ENCODE measurements at regions not wholly inside any gene's neighbourhood (a gene's known extent, or its start where the extent isn't known, plus 50 kb on each side); places are given as distances from the start of the nearest gene placed in this dataset.

DNA sequence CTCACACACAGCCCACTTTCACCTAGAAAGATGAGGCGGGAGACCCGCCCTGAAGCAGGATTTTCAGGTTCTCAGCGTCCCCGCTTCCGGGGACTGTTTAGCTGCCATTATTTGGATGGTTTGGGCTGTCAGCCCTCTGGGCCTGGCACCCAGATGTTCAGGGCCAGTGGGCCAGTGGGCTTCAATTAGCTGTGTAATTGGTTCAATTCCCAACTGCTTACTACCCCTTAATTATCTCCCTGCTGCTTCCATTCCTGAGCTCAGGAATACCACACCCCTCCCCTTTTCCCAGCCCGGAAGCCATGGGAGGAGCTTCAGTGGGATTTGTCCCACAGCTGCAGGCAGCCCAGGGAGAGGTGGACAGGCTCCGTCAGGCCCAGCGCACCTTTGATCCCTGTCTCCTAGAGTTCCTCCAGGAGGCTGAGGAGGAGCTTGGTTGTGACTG, 114.1 kb upstream of the MYCN start:
- Histone ChIP-seq H3K4me1 (no peaks in the 10 kb centered on the region), H3K4me3 (no peak overlapping the region), H3K9me3 (no peaks in the 10 kb centered on the region), H3K27ac (no peak overlapping the region), H3K27me3 (no peaks in the 10 kb centered on the region), H3K36me3 (no peaks in the 10 kb centered on the region)
- intact Hi-C loops (cut with DNase I; ENCODE audit: low total_unique reads) (no loop called here), in situ Hi-C loops (cut with MboI; ENCODE audit: low sequenced_read_pairs in 4 of 4) (no loop called here)
- TF ChIP-seq POLR2A (IDR thresholded peaks at IDR 0.05) = no peak
- TF ChIP-seq, protein P1, sequence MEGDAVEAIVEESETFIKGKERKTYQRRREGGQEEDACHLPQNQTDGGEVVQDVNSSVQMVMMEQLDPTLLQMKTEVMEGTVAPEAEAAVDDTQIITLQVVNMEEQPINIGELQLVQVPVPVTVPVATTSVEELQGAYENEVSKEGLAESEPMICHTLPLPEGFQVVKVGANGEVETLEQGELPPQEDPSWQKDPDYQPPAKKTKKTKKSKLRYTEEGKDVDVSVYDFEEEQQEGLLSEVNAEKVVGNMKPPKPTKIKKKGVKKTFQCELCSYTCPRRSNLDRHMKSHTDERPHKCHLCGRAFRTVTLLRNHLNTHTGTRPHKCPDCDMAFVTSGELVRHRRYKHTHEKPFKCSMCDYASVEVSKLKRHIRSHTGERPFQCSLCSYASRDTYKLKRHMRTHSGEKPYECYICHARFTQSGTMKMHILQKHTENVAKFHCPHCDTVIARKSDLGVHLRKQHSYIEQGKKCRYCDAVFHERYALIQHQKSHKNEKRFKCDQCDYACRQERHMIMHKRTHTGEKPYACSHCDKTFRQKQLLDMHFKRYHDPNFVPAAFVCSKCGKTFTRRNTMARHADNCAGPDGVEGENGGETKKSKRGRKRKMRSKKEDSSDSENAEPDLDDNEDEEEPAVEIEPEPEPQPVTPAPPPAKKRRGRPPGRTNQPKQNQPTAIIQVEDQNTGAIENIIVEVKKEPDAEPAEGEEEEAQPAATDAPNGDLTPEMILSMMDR (IDR thresholded peaks at IDR 0.05 in 4 of 5, conservative IDR thresholded peaks at IDR 0.05 in 1 of 5) = no peak
- DNase-seq (no peak), ATAC-seq (no peak)

DNA sequence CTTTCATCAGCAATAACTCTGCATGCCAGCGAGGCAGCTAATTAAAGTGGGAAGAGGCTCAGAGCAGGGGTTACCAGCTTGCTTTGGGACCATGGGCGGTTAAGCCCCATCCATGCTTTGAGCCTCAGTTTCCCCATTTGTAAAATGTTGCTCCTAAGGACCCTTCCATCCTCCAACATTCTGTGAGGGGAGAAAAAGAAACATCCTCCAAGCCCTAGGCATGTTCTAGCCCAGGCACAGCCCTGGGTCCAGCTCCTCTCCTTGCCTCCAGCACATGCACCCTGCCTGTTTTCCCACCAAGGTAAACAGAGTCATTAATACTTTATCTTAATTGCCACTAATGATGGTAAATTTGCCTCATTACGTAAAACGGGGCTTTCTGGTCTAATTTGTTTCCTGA, 113.3 kb upstream of the MYCN start:
- Histone ChIP-seq H3K4me1 (no peaks in the 10 kb centered on the region), H3K27ac (no peak overlapping the region), H3K36me3 (no peaks in the 10 kb centered on the region), H3K4me3 (no peak overlapping the region), H3K27me3 (no peaks in the 10 kb centered on the region), H3K9me3 (no peaks in the 10 kb centered on the region)
- in situ Hi-C loops (cut with MboI; ENCODE audit: low sequenced_read_pairs in 4 of 4) = no loop called here
- DNase-seq (no peak), ATAC-seq (no peak)
- TF ChIP-seq POLR2A (IDR thresholded peaks at IDR 0.05) = no peak
- TF ChIP-seq, protein P1 (IDR thresholded peaks at IDR 0.05 in 4 of 5, conservative IDR thresholded peaks at IDR 0.05 in 1 of 5) = no peak
- intact Hi-C loops (cut with DNase I; ENCODE audit: low total_unique reads) = no loop called here

DNA sequence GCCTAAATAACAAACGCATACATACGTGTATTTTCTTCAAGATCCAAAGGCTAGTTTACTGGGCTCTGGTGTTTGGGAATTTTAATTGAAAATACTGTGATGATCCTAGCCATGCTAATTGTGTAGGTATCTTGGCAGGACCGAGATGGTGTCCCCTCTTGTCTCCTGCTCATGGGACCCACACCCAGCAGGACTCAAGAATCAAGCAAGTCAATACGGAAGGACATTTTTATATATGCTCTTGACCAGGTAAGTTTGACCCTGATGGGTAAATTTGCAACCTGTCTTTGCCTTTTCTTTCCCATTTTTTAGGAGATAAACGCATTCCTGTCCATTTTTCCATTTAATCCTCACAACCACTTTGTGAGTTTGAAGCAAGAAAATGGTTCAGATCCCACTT, 111.8 kb upstream of the MYCN start:
- intact Hi-C loops (cut with DNase I; ENCODE audit: low total_unique reads) (no loop called here), in situ Hi-C loops (cut with MboI; ENCODE audit: low sequenced_read_pairs in 4 of 4) (no loop called here)
- Histone ChIP-seq H3K9me3 (no peaks in the 10 kb centered on the region), H3K27ac (no peak overlapping the region), H3K27me3 (no peaks in the 10 kb centered on the region), H3K4me3 (no peak overlapping the region), H3K4me1 (no peaks in the 10 kb centered on the region), H3K36me3 (no peaks in the 10 kb centered on the region)
- no peak for ATAC-seq
- DNase-seq = no peak
- no peak for TF ChIP-seq POLR2A (IDR thresholded peaks at IDR 0.05)
- TF ChIP-seq, protein P1 (IDR thresholded peaks at IDR 0.05 in 4 of 5, conservative IDR thresholded peaks at IDR 0.05 in 1 of 5) = no peak

DNA sequence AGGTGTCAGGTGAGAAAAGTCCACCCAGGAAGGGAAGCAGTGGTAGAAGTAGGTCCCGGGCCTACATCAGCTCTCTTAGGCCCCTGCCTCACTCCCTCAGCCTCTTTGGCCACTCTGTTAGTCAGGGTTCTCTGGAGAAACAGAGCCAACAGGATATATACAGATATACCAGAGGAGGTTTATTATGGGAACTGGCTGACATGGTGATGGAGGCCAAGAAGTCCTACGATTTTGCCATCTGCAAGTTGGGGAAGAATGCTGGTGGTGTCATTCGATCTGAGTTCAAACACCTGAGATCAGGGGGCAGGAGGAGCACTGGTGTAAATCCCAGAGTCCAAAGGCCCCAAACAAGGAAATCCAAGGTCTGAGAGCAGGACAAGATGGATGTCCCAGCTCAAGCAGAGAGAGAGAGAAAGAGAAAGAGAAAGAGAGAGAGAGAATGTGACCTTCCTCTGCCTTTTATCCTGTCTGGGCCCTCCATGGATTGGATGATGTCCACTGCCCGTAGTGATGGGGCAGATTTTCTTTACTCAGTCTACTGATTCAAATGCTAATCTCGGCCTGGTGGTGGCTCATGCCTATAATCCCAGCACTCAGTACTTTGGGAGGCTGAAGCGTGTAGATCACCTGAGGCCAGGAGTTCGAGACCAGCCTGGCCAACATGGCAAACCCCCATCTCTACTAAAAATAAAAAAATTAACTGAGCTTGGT, 111.1 kb upstream of the MYCN start:
- in situ Hi-C loops (cut with MboI; ENCODE audit: low sequenced_read_pairs in 4 of 4) = no loop called here
- no peaks in the 10 kb centered on the region for H3K27me3 ChIP-seq
- H3K36me3 ChIP-seq = no peaks in the 10 kb centered on the region
- no peaks in the 10 kb centered on the region for H3K9me3 ChIP-seq
- no peak for ATAC-seq
- no peak for DNase-seq
- no peak overlapping the region for H3K27ac ChIP-seq
- no peaks in the 10 kb centered on the region for H3K4me1 ChIP-seq
- no peak overlapping the region for H3K4me3 ChIP-seq
- TF ChIP-seq, protein P1 (IDR thresholded peaks at IDR 0.05 in 4 of 5, conservative IDR thresholded peaks at IDR 0.05 in 1 of 5) = no peak
- no peak for TF ChIP-seq POLR2A (IDR thresholded peaks at IDR 0.05)
- intact Hi-C loops (cut with DNase I; ENCODE audit: low total_unique reads) = no loop called here

DNA sequence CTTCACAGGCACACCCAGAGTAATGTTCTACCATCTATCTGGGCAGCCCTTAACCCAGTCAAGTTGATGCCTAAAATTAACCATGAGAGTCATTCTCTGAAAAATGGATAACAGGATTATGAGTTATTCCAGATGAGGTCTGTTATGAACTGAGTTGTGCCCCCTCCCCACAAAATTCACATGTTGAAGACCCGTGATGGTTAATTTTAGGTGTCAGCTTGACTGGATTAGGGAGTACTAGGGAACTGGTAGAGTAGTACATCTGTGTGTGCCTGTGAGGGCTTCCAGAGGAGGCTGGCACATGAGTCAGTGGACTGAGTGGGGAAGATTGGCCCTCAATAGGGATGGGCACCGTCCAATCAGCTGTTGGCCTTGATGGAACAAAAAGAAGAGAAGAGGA, 110.4 kb upstream of the MYCN start:
- intact Hi-C loops (cut with DNase I; ENCODE audit: low total_unique reads) (no loop called here), in situ Hi-C loops (cut with MboI; ENCODE audit: low sequenced_read_pairs in 4 of 4) (no loop called here)
- DNase-seq (no peak), ATAC-seq (no peak)
- Histone ChIP-seq H3K4me3 (no peak overlapping the region), H3K27ac (no peak overlapping the region), H3K27me3 (no peaks in the 10 kb centered on the region), H3K9me3 (no peaks in the 10 kb centered on the region), H3K36me3 (no peaks in the 10 kb centered on the region), H3K4me1 (no peaks in the 10 kb centered on the region)
- TF ChIP-seq, protein P1 (IDR thresholded peaks at IDR 0.05 in 4 of 5, conservative IDR thresholded peaks at IDR 0.05 in 1 of 5) = no peak
- no peak for TF ChIP-seq POLR2A (IDR thresholded peaks at IDR 0.05)
